ENCODE measurements at regions not wholly inside any gene's neighbourhood (a gene's known extent, or its start where the extent isn't known, plus 50 kb on each side); places are given as distances from the start of the nearest gene placed in this dataset.
"Not testable (repeated sequence)": the region's sequence is repeated elsewhere in the genome, so short reads cannot be mapped to it uniquely, and the experiment has no call there.

- no peak for DNase-seq (ENCODE audit: low read depth in 2 of 3, low spot score in 2 of 3)
Observed at GRCh38 chr6:141976994-141977393, 155.7 kb upstream of the GJE1 start.

- DNase-seq (ENCODE audit: low read depth in 2 of 3, low spot score in 2 of 3): not testable (repeated sequence)
Observed at GRCh38 chr6:141969768-141970415, 162.8 kb upstream of the GJE1 start.

GRCh38 chr6:141969201-141969600 lies 163.5 kb upstream of the GJE1 start:
- no peak for DNase-seq (ENCODE audit: low read depth in 2 of 3, low spot score in 2 of 3)

GRCh38 chr6:141968632-141969031 lies 164.1 kb upstream of the GJE1 start:
- DNase-seq (ENCODE audit: low read depth in 2 of 3, low spot score in 2 of 3): no peak

- DNase-seq (ENCODE audit: low read depth in 2 of 3, low spot score in 2 of 3): no peak
Observed at GRCh38 chr6:141965016-141965545, 167.6 kb upstream of the GJE1 start.

- no peak for DNase-seq (ENCODE audit: low read depth in 2 of 3, low spot score in 2 of 3)
Observed at GRCh38 chr6:141963543-141964295, 169.0 kb upstream of the GJE1 start.

GRCh38 chr6:141957271-141957670 lies 175.5 kb upstream of the GJE1 start:
- no peak for DNase-seq (ENCODE audit: low read depth in 2 of 3, low spot score in 2 of 3)

DNA sequence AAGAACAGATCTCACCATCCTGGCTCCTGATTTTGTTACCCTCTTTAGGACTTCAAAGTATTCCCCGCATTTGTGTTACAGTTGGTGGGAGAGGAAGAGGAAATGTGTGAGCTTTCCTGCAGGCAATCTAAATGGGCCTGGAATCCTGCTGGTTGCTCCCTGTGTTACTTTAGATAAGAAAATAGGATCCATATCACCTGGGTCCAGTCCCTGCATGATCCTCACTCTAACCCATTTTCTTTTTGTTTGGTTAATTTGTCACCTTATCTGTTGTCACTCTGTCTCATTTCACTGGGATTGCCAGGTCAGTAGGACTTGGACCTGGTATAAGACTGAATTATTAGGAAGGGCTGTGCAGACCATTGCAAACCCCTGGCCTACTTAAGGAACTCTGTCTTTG lies 175.9 kb upstream of the GJE1 start:
- DNase-seq (ENCODE audit: low read depth in 2 of 3, low spot score in 2 of 3): no peak

GRCh38 chr6:141956046-141956761 lies 176.5 kb upstream of the GJE1 start:
- no peak for DNase-seq (ENCODE audit: low read depth in 2 of 3, low spot score in 2 of 3)

DNA sequence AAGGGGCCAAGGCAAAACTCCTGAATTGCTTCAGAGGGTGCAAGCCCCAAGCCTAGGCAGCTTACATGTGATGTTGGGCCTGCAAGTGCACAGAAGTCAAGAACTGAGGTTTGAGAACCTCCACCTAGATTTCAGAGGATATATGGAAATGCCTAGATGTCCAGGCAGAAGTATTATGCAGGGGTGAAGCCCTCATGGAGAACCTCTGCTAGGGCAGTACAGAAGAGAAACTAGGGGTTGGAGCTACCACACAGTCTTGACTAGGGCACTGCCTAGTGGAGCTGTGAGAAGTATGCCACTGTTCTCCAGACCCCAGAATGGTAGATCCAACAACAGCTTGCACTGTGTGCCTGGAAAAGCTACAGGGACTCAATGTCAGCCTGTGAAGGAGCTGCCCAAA lies 179.7 kb upstream of the GJE1 start:
- no peak for DNase-seq (ENCODE audit: low read depth in 2 of 3, low spot score in 2 of 3)

DNA sequence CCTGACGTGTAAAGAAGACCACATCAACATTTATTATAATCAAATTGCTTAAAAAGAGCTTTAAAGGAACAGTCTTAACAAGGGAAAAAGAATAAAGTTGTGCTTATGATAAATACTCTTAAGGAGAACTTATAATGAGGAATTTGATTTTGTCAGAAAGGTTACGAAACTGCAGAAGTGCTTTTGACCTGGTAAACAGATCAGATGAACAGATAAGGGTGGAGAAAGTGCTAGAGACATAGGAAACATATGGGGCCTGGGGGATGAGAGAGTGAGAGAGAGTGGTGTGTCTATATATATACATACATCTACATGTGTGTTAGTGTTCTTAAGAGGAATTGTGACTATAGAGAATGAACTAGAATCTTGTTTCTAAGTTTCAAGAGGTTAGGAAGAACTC lies 186.2 kb upstream of the GJE1 start:
- DNase-seq (ENCODE audit: low read depth in 2 of 3, low spot score in 2 of 3): no peak

GRCh38 chr6:141938664-141939063 lies 194.1 kb upstream of the GJE1 start:
- DNase-seq (ENCODE audit: low read depth in 2 of 3, low spot score in 2 of 3): no peak

DNA sequence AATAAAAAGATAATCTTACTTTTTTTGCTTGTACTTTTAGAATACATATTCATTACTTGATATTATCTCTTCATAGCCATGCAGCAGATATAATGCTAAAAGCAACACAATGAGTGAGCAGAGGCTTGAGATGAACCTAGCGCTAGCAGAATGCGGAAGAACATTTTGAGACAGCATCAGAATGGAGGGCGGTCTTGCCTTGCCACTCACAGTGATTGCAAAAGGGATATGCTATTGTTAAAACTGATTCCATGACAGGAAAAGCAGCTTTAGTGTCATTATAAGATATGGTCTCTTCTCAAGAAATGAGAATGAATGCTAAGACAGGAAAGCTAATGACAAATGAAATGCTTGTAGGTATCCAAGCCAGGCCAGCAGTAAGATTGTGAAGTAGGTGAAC lies 200.0 kb upstream of the GJE1 start:
- DNase-seq (ENCODE audit: low read depth in 2 of 3, low spot score in 2 of 3): no peak

DNA sequence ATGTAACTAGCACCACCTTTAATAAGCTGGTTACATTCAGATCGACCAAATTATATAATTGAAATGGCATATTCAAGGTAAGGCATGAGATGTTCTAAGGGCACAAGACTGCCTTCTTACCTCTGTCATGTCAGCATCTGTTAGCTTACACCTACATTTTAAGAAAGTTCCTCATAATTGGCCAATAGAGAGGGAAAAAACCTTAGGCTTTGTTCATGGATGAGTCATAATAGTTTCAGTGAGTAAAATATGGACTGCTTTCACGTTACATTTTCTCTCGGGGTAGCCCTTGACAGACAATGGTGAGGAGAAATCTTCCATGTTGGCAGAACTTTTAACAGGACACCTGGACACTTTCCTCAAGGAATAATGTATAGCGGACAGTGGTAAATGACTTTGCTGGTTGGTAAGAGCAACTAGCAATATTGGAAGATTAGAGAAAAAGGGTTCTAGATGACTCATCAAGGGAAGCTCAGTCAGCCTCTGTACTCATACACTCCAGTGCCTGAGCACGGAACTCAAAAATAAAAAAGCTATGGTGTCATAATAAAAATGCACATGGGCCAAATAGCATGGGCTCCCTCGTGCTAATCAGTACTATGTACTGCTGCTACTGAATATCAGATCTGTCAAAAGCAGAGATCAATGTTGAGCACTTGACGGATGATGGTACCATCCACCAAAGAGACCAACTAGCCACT lies 206.4 kb upstream of the GJE1 start:
- DNase-seq (ENCODE audit: low read depth in 2 of 3, low spot score in 2 of 3): not testable (repeated sequence)

DNA sequence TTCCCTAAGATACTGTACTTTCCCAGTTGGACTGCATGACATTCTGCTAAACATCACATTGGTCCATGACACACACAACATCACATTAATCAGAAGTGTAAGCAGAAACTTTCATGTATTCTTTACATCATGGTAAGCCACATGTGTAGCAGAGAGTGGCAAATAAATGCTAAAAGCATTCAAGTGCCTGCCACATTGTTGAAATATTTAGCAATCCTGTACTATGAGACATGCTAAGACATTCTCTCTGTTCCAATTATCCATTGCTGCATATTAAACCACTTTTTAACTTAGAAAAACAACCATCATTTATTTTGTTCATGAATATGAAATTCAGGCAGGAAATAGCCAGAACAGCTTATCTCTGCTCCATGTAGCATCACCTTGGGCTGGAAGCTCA lies 207.7 kb upstream of the GJE1 start:
- no peak for DNase-seq (ENCODE audit: low read depth in 2 of 3, low spot score in 2 of 3)

DNA sequence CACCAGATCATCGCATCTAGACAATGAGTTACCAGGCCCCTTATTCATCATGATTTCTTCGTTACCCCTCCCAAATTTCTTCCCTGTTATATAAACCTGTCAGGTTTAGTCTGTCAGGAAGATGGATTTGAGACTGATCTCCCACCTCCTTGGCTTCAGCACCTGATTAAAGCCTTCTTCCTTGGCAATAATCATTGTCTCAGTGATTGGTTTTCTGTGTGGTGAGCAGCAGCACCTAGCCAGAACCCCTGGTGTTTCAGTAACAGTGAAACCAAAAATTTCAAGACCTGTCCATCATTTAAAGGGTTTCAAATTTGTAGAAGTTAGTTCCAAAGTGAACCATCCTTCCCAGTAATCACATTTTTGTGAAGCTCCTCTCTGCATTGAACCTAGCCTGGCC lies 209.8 kb upstream of the GJE1 start:
- DNase-seq (ENCODE audit: low read depth in 2 of 3, low spot score in 2 of 3): no peak

DNA sequence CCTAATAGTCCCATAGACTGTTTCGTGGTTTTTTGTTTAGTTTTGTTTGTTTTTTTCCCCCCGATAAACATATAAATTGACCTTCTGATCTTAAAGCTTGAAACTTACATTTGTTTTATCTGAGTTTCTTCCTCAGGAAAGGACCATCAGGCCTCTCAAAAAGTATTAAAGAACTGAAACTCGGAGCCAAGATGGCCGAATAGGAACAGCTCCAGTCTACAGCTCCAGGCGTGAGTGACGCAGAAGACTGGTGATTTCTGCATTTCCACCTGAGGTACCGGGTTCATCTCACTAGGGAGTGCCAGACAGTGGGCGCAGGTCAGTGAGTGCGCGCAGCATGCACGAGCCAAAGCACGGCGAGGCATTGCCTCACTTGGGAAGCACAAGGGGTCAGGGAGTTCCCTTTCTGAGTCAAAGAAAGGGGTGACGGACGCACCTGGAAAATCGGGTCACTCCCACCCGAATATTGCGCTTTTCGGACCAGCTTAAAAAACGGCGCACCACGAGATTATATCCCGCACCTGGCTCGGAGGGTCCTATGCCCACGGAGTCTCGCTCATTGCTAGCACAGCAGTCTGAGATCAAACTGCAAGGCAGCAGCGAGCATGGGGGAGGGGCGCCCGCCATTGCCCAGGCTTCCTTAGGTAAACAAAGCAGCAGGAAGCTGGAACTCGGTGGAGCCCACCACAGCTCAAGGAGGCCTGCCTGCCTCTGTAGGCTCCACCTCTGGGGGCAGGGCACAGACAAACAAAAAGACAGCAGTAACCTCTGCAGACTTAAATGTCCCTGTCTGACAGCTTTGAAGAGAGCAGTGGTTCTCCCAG lies 215.8 kb upstream of the GJE1 start:
- not testable (repeated sequence) for DNase-seq (ENCODE audit: low read depth in 2 of 3, low spot score in 2 of 3)

DNA sequence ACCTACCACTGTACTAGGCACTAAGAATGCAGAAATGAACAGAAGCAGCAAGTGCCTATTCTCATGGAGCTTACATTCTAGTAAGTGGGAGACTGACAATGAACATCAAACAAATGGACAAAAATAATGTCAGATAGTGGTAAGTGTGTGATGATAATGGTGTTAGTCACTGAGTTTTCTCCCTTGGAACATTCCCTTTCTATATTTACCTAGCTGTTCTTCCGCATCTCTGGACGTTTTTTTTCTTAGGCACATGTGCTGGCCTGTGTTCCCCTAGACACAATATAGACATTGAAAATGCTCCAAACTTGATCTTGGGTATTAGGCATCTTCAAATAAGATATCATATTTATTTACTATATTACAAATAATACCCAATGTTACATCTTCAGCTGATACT lies 218.1 kb upstream of the GJE1 start:
- no peak for DNase-seq (ENCODE audit: low read depth in 2 of 3, low spot score in 2 of 3)

- DNase-seq (ENCODE audit: low read depth in 2 of 3, low spot score in 2 of 3): no peak
Observed at GRCh38 chr6:141906569-141907080, 226.1 kb upstream of the GJE1 start.

DNA sequence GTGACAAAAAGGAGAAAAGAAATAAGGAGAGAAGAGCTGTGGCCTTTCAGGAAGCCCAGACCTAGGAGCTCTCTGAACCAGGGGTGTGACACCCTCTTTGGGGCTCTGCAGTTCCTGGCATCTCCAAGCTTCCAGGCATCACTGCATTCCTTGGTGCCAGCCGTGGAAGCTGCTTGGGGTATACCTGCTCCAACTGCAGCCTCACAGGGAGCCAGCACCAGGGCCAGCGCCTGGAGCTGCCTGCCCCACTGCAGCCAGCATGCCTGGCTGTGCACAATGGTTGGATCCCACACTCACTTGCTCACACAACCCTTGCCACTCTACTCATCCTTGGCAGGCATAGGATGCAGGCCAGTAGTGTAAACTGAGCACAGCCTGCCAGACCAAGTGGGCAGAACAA lies 242.1 kb upstream of the GJE1 start:
- DNase-seq (ENCODE audit: low read depth in 2 of 3, low spot score in 2 of 3): no peak
